ENCODE measurements at regions not wholly inside any gene's neighbourhood (a gene's known extent, or its start where the extent isn't known, plus 50 kb on each side); places are given as distances from the start of the nearest gene placed in this dataset.

GRCh38 chrX:1946974-1947373 lies 332.1 kb downstream of the ASMT start:
- Histone ChIP-seq H3K36me3 (no peaks in the 10 kb centered on the region), H3K4me1 (no peaks in the 10 kb centered on the region), H3K4me3 (no peak overlapping the region), H3K27ac (no peak overlapping the region), H3K9me3 (no peaks in the 10 kb centered on the region), H3K27me3 (no peaks in the 10 kb centered on the region)
- no peak for TF ChIP-seq CTCF (IDR thresholded peaks at IDR 0.05)
- no peak for TF ChIP-seq POLR2A (IDR thresholded peaks at IDR 0.05)
- no peak for DNase-seq

Measured in Peyer's patch (tissue), 4 donors.